ENCODE measurements at regions not wholly inside any gene's neighbourhood (a gene's known extent, or its start where the extent isn't known, plus 50 kb on each side); places are given as distances from the start of the nearest gene placed in this dataset.

DNA sequence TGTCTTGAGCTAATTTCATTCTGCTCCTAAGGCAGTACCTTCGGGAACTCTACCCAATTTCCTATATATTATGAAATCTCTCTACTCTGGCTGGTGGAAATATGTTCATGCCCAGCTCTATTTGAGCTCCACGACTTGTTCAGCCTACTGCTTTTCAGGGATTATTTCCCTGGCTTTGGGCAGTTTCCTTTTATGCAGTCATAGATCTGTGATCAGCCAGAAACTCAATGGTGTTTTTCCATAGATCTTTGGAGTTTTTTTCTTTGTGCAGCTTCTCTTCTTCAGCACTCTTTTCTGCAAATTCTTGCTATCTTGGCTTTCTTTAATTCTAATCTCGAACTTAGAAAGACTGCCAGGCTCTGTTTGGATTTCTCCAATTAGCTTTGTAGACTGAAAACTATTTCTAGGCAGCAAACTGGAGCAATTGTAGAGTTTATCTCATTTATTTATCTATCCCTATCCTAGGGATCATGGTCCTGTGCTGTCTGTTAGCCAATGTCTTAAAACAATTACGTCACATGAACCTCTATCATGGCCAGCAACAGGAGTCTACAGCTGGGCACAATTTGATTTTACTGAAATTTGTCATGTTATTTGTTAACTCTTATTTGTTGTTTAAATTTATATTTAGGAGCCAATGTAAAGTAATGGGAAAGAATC, 328.4 kb downstream of the BCKDHB start:
- H3F3A ChIP-seq (ENCODE audit: insufficient read depth, low read length), result no peaks in the 10 kb centered on the region
- no peaks in the 10 kb centered on the region for H4K20me1 ChIP-seq (ENCODE audit: insufficient read depth, low read length)
- H3K79me2 ChIP-seq (ENCODE audit: insufficient read depth, low read length), result no peaks in the 10 kb centered on the region
- no peaks in the 10 kb centered on the region for H3K36me3 ChIP-seq (ENCODE audit: insufficient read depth, low read length)
- H3K4me3 ChIP-seq (ENCODE audit: low read depth, low read length, poor library complexity, severe bottlenecking), result no peak overlapping the region
- H3K27ac ChIP-seq (ENCODE audit: low read depth, low read length, poor library complexity, severe bottlenecking), result no peak overlapping the region
- H3K4me1 ChIP-seq (ENCODE audit: insufficient read depth, low read length, severe bottlenecking), result no peaks in the 10 kb centered on the region
- H3K9me2 ChIP-seq (ENCODE audit: low read depth, low read length), result no peaks in the 10 kb centered on the region
- no peak overlapping the region for H2AFZ ChIP-seq (ENCODE audit: low read length)
- H3K27me3 ChIP-seq (ENCODE audit: insufficient read depth, low read length), result no peaks in the 10 kb centered on the region
- no peaks in the 10 kb centered on the region for H3K9me3 ChIP-seq (ENCODE audit: low read length)
- no peak overlapping the region for H3K4me2 ChIP-seq (ENCODE audit: low read length)
- H3K9ac ChIP-seq (ENCODE audit: low read length), result no peak overlapping the region
- TF ChIP-seq, protein P1, sequence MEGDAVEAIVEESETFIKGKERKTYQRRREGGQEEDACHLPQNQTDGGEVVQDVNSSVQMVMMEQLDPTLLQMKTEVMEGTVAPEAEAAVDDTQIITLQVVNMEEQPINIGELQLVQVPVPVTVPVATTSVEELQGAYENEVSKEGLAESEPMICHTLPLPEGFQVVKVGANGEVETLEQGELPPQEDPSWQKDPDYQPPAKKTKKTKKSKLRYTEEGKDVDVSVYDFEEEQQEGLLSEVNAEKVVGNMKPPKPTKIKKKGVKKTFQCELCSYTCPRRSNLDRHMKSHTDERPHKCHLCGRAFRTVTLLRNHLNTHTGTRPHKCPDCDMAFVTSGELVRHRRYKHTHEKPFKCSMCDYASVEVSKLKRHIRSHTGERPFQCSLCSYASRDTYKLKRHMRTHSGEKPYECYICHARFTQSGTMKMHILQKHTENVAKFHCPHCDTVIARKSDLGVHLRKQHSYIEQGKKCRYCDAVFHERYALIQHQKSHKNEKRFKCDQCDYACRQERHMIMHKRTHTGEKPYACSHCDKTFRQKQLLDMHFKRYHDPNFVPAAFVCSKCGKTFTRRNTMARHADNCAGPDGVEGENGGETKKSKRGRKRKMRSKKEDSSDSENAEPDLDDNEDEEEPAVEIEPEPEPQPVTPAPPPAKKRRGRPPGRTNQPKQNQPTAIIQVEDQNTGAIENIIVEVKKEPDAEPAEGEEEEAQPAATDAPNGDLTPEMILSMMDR (IDR thresholded peaks at IDR 0.05; ENCODE audit: low read length), result no peak

DNA sequence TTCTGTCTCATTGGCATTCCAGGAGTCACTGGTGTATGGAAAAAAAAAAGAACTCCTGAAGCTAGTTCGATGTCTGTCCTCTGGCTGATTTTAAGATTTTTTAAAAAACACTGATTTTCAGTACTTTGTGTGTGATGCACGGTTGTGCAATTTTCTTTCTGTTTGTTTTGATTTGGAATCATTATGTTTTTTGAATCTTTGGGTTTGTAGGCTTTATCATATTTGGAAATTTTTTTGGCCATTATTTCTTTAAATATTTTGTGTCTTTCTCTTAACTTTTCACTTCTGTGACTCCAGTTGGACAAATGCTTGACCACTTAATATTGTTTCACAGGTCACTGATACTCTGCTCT, 327.2 kb downstream of the BCKDHB start:
- H3K36me3 ChIP-seq (ENCODE audit: insufficient read depth, low read length), result no peaks in the 10 kb centered on the region
- no peaks in the 10 kb centered on the region for H3K79me2 ChIP-seq (ENCODE audit: insufficient read depth, low read length)
- no peaks in the 10 kb centered on the region for H3K27me3 ChIP-seq (ENCODE audit: insufficient read depth, low read length)
- H3K27ac ChIP-seq (ENCODE audit: low read depth, low read length, poor library complexity, severe bottlenecking), result no peak overlapping the region
- no peaks in the 10 kb centered on the region for H3K9me2 ChIP-seq (ENCODE audit: low read depth, low read length)
- no peak overlapping the region for H2AFZ ChIP-seq (ENCODE audit: low read length)
- no peaks in the 10 kb centered on the region for H4K20me1 ChIP-seq (ENCODE audit: insufficient read depth, low read length)
- no peak overlapping the region for H3K4me2 ChIP-seq (ENCODE audit: low read length)
- no peak overlapping the region for H3K4me3 ChIP-seq (ENCODE audit: low read depth, low read length, poor library complexity, severe bottlenecking)
- no peaks in the 10 kb centered on the region for H3K9me3 ChIP-seq (ENCODE audit: low read length)
- H3F3A ChIP-seq (ENCODE audit: insufficient read depth, low read length), result no peaks in the 10 kb centered on the region
- no peak overlapping the region for H3K9ac ChIP-seq (ENCODE audit: low read length)
- H3K4me1 ChIP-seq (ENCODE audit: insufficient read depth, low read length, severe bottlenecking), result no peaks in the 10 kb centered on the region
- no peak for TF ChIP-seq EZH2 (IDR thresholded peaks at IDR 0.05; ENCODE audit: borderline replicate concordance, low read length)
- TF ChIP-seq, protein P1 (IDR thresholded peaks at IDR 0.05; ENCODE audit: low read length), result no peak

DNA sequence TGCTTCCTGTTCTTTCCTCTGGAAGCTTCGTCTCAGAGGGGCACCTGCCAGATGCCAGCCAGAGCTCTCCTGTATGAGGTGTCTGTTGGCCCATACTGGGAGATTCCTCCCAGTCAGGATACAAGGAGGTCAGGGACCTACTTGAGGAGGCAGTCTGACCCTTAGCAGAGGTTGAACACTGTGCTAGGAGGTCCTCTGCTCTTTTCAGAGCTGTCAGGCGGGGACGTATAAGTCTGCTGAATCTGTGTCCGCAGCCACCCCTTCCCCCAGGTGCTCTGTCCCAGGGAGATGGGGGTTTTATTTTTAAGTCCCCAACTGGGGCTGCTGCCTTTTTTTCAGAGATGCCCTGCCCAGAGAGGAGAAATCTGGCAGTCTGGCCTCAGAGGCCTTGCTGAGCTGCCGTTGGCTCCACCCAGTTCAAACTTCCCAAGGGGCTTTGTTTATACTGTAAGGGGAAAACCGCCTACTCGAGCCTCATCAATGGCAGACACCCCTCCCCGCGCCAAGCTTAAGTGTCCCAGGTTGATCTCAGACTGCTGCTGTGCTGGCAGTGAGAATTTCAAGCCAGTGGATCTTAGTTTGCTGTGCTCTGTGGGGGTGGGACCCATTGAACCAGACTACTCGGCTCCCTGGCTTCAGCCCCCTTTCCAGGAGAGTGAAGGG, 326.7 kb downstream of the BCKDHB start:
- no peak for TF ChIP-seq EZH2 (IDR thresholded peaks at IDR 0.05; ENCODE audit: borderline replicate concordance, low read length)
- H3K79me2 ChIP-seq (ENCODE audit: insufficient read depth, low read length), result no peaks in the 10 kb centered on the region
- H3F3A ChIP-seq (ENCODE audit: insufficient read depth, low read length), result no peaks in the 10 kb centered on the region
- H3K27me3 ChIP-seq (ENCODE audit: insufficient read depth, low read length), result no peaks in the 10 kb centered on the region
- H3K27ac ChIP-seq (ENCODE audit: low read depth, low read length, poor library complexity, severe bottlenecking), result no peak overlapping the region
- no peak overlapping the region for H2AFZ ChIP-seq (ENCODE audit: low read length)
- H4K20me1 ChIP-seq (ENCODE audit: insufficient read depth, low read length), result no peaks in the 10 kb centered on the region
- H3K36me3 ChIP-seq (ENCODE audit: insufficient read depth, low read length), result no peaks in the 10 kb centered on the region
- H3K4me1 ChIP-seq (ENCODE audit: insufficient read depth, low read length, severe bottlenecking), result no peaks in the 10 kb centered on the region
- no peaks in the 10 kb centered on the region for H3K9me3 ChIP-seq (ENCODE audit: low read length)
- no peak overlapping the region for H3K9ac ChIP-seq (ENCODE audit: low read length)
- no peak overlapping the region for H3K4me3 ChIP-seq (ENCODE audit: low read depth, low read length, poor library complexity, severe bottlenecking)
- H3K9me2 ChIP-seq (ENCODE audit: low read depth, low read length), result no peaks in the 10 kb centered on the region
- H3K4me2 ChIP-seq (ENCODE audit: low read length), result no peak overlapping the region

Data from OCI-LY1 (cell line).